ENCODE measurements at regions not wholly inside any gene's neighbourhood (a gene's known extent, or its start where the extent isn't known, plus 50 kb on each side); places are given as distances from the start of the nearest gene placed in this dataset.

- TF ChIP-seq CTCF (IDR thresholded peaks at IDR 0.05; ENCODE audit: low read depth, low read length), result no peak
- H3K4me3 ChIP-seq (replicated peaks in 1 of 2; ENCODE audit: low read depth in 2 of 2, low read length in 2 of 2), result no peak overlapping the region
- no peak for DNase-seq (ENCODE audit: low read depth in 2 of 2)
These were observed 580.0 kb upstream of the MARCKS start for GRCh38 chr6:113277111-113277510.

GRCh38 chr6:113281014-113281413 is 576.1 kb upstream of the MARCKS start:
- H3K4me3 ChIP-seq (replicated peaks in 1 of 2; ENCODE audit: low read depth in 2 of 2, low read length in 2 of 2), result no peak overlapping the region
- TF ChIP-seq CTCF (IDR thresholded peaks at IDR 0.05; ENCODE audit: low read depth, low read length), result no peak
- peak in 1 of 2 donors; percentile 35 for DNase-seq (ENCODE audit: low read depth in 2 of 2)

- no peak for DNase-seq (ENCODE audit: low read depth in 2 of 2)
- TF ChIP-seq CTCF (IDR thresholded peaks at IDR 0.05; ENCODE audit: low read depth, low read length), result no peak
- H3K4me3 ChIP-seq (replicated peaks in 1 of 2; ENCODE audit: low read depth in 2 of 2, low read length in 2 of 2), result no peak overlapping the region
These were observed 575.7 kb upstream of the MARCKS start for GRCh38 chr6:113281431-113281830.

- no peak for DNase-seq (ENCODE audit: low read depth in 2 of 2)
- no peak overlapping the region for H3K4me3 ChIP-seq (replicated peaks in 1 of 2; ENCODE audit: low read depth in 2 of 2, low read length in 2 of 2)
- TF ChIP-seq CTCF (IDR thresholded peaks at IDR 0.05; ENCODE audit: low read depth, low read length), result no peak
These were observed 569.7 kb upstream of the MARCKS start for GRCh38 chr6:113287396-113287795.

GRCh38 chr6:113288409-113288808 is 568.7 kb upstream of the MARCKS start:
- no peak for TF ChIP-seq CTCF (IDR thresholded peaks at IDR 0.05; ENCODE audit: low read depth, low read length)
- no peak overlapping the region for H3K4me3 ChIP-seq (replicated peaks in 1 of 2; ENCODE audit: low read depth in 2 of 2, low read length in 2 of 2)
- DNase-seq (ENCODE audit: low read depth in 2 of 2), result no peak

GRCh38 chr6:113289166-113289565 is 568.0 kb upstream of the MARCKS start:
- DNase-seq (ENCODE audit: low read depth in 2 of 2), result no peak
- no peak for TF ChIP-seq CTCF (IDR thresholded peaks at IDR 0.05; ENCODE audit: low read depth, low read length)
- H3K4me3 ChIP-seq (replicated peaks in 1 of 2; ENCODE audit: low read depth in 2 of 2, low read length in 2 of 2), result no peak overlapping the region

- DNase-seq (ENCODE audit: low read depth in 2 of 2), result no peak
- no peak overlapping the region for H3K4me3 ChIP-seq (replicated peaks in 1 of 2; ENCODE audit: low read depth in 2 of 2, low read length in 2 of 2)
- no peak for TF ChIP-seq CTCF (IDR thresholded peaks at IDR 0.05; ENCODE audit: low read depth, low read length)
These were observed 566.5 kb upstream of the MARCKS start for GRCh38 chr6:113290684-113291083.

Measured in cardiac fibroblast (primary cell).